NCI-H1105 (cell line): ENCODE measurements at regions not wholly inside any gene's neighbourhood (a gene's known extent, or its start where the extent isn't known, plus 50 kb on each side); places are given as distances from the start of the nearest gene placed in this dataset.
A peak's percentile ranks its signal among the peaks of the same experiment; 100 is the strongest.

Source experiments
- DNase-seq: peaks from one replicate; lab custom pipeline; 2025; lab: John Stamatoyannopoulos, UW

DNA sequence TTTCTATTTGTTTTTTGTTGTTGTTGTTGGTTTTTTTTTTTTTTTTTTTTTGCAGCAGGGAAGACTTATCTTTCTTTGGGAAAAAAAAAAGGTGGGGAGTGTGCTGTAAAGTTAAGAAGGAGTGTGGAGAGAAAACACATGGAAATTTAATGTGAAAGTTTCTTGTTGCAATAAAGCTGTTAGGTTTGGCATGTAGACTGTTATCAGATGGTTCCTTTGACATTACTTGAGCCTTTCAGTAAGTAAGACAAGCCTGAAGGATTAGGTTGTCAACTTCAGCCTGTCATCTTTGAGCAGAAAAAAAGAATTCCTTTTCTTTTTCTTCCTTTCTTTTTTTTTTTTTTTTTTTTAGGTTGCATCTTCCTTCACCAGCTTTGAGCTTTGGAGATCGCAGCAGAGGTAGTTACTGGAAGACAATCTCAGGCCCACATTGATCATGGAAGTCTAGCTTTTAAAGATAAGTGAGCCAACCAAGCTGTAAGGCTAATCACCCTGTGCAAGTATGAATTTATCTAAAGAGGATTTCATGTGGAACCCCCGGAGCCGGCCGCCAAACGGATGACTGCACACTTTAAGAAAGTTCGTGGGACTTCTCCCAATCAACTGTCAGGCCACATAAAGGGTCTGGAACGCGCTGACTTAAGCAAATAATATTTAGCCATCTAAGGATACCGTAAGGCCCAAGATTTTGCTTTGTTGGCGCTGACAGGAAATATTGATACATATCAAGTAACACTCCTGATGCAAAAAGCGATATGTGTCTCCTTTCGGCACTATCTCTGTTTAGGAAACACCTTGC, 1040.1 kb upstream of the NR2F2 start:
- DNase-seq: no peak

GRCh38 chr15:95291898-95292472, 1038.5 kb upstream of the NR2F2 start:
- DNase-seq: peak; percentile 21

DNA sequence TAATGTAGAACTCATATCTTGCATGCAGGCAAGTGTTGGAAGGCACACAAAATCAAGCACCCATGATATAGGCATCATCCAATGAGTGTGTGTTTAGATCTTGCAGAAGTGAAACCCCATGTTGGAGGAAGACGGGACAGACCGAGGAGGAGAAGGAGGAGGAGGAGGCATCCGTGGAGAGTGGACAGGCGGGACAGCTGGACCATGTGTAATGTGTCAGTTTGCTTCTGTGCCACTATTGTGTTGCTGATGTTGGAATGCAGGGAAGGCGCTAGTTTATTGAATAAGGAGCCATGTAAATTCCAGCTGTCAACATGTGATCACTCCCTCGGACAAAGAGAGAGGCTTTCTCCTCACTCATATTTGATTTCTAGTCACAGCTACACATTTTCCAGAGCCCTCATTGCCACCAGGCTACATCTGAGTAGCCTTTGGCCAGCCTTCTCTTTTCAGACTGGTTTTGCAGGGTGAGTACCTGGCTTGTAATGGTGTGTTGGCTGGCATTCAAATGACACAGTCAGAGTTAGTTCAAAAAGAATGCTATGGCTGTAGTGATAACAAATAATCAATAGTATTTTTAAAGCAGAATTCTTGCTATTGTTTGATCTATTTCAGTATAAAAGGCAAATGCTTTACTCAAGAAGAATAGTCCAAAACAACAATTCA, 1037.6 kb upstream of the NR2F2 start:
- no peak for DNase-seq

DNA sequence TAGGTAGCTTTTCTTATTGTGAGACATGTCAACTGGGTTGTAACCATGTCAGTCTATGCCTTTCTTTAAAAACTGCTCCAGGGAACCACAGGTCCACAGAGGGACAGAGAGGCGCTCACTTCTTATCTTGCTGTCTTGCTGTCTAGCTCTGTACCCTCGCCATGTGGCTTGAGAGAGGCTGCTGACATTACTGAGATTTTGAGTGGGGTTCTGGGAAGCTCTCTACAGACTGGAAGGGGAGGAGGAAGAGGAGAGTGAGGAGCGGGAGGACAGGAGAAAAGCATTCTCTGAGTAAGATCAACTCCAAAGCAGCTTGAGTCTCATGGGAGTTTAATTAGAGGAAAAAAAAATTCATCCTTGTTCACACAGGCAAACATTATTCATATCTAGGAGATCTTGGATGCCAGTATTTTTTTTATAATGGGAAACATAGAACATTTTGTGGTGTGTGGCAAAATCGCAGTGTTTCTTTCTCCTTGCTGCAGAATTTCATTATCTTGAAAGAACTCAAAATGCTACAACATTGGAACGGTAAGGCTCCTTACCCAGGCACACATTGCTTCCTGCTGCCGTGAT, 1037.0 kb upstream of the NR2F2 start:
- DNase-seq: no peak

DNA sequence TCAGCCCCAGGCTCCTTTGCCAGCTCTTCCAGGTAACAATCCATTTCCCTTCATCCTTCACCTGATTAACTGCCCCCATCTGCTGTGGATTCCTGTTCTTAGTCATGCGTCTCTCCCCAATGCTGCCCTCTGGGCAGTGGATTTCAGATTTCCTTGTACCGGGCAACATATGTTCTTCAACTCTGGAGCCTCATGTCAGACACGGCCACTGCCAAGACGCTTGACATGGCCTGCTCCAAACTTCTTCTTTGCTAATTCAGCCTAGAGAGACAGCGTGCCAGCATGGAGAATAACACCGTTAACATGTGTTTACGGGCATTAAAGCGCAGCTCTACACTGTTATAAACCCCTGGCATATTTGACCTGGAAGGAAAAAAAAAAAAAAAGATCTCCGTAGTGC, 1035.1 kb upstream of the NR2F2 start:
- DNase-seq: no peak

- peak; percentile 1 for DNase-seq
These were observed 1034.4 kb upstream of the NR2F2 start for GRCh38 chr15:95295896-95296625.

- peak; percentile 60 for DNase-seq
These were observed 1033.9 kb upstream of the NR2F2 start for GRCh38 chr15:95296643-95297042.

DNA sequence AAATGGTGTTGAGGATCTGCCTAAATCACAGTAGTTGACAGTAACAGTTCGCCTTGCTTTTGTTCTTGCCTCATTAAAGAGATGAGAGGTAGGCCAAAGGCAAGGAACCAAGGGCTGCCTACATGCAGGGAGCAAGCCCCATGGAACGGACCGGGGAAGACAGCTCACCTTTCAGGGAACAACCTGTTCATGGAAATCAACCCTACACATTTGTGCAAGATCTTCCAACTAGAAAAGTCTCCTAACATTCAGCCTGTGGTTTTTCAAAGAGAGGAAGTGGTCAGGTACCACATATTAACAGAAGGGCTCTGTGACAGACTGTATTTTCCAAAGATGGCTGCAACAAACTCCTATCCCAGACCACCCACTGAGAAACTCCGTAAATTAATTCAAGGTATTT, 1031.8 kb upstream of the NR2F2 start:
- DNase-seq: no peak

GRCh38 chr15:95300958-95301357, 1029.5 kb upstream of the NR2F2 start:
- DNase-seq: no peak

DNA sequence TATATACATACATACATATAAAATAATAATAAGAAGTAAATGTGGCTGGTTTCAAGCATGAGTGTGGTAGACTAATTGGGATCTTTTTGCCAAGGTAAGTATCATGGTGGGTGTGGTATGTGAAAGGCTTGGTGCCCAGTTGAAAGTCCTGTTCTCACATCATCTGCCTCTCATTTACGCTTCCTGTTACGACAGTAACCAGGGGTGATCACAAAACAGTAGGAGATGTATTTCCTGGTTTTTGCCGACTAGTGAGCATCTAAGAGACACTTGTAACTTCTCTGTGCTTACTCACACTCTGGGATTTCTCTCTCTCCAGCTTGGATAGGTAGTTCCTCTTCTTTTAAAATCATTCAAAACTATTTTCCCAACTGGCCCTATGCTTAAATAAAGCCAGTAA, 1028.3 kb upstream of the NR2F2 start:
- DNase-seq: no peak

DNA sequence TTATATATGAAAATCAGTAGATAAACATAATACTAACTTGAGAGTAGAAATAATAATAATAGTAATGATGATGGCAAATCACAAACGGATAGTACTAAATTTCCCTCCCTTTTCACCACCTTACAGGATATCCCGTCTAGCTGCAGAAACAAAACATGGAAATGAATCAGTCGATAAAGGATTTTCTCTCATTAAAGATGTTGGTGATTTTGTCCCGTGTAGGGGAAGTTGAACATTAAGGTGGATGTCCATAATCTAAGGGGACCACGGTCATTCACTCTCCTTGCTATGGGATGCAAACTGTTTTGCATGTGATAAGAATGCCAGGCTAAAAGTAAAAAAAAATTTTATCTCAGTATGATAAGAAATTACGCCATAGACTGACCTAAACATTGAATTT, 1027.7 kb upstream of the NR2F2 start:
- no peak for DNase-seq

DNA sequence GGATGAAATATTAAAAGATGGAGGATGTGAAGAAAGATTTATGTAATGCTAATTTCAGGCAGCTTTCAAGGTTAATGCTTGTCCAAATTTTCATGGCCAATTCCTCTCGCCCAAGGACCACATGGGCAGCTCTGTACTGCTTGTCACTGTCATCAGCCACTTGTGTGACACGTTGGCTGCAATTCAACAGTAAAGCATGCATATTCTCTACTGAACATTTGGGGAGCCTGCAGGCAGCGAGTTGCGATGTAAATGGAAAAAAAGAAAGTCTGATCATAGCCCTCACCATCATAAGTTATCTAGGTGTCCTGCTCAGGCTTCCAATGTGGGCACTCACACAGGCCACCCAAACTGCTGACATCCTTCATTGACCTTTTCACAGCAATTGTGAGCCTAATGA, 1026.8 kb upstream of the NR2F2 start:
- no peak for DNase-seq

DNA sequence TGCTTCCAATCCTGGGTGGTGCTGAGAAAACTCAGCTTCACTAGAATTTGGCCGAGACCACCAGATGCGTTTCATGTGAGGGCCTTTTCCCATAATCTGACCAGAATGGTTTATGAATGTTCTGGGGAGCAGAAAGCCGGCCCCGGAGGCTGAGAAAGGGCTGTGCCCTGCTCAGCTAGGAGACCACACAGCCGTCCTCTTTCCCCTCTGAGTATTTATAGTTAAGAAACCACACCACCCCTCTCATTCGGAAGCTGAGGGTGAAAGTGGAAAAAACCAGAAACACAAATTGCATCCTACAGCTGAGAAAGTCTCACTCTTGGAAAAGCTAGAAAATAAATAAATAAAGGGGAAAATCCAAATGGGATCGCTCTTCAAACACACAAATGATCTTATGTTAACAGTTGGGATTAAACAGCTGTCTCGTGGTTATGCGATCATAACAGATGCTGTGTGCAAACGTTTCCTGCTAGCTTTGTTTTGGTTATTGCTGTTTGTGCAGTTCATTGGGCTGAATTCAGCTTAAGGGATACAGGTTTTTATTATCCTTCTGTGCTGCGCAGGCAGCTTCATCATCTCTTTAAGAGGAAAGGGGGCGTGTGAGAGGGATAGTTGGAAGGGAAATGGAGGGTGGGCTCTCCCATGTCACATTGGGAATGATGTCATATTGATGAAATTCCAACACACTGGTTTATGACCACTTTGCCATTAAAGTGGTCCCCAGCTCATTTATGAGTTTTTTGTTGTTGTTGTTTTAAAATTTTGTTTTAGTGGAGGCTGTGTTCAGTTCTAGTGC, 1026.2 kb upstream of the NR2F2 start:
- DNase-seq: no peak

DNA sequence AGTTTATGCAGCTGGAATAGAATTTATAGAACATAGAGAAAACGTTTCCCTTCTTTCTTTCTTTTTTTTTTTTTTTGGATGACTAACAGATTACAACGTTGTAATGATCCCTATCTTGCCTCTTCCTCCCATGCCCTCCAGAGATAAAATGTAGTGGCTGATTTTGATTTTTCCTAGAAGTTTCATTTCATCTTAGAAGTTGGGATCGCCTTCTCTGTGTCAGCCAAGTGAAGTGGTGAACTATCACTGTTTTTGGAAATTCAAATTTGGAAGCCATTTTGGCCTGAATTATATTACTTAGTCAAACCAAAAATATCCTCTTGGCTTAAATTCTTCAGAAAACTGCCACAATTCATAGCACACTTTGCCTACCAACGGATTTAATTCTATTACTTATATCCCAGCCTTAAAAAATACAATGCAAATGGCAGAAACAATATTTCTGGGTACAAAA, 1025.5 kb upstream of the NR2F2 start:
- no peak for DNase-seq

GRCh38 chr15:95307115-95307514, 1023.4 kb upstream of the NR2F2 start:
- DNase-seq: no peak

- DNase-seq: no peak
These were observed 1011.3 kb upstream of the NR2F2 start for GRCh38 chr15:95319242-95319641.

DNA sequence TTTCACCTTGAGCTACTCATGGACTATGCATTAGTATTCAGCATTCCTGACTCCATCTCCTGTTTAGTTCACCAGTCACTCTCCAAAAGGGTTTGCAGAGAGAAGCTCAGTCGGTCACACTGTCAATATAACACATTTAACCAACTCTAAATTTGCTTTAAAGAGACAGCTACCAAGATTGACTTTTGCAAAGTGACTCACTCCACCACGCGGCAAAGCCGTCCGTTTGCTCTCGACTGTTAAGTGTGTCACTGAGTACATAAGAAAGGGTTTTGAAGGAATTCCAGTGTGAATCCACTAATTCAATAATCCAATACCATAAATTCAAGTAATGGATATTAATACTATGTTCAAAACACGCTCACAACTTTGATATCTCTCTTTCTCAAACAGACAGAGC, 1006.7 kb upstream of the NR2F2 start:
- no peak for DNase-seq

DNA sequence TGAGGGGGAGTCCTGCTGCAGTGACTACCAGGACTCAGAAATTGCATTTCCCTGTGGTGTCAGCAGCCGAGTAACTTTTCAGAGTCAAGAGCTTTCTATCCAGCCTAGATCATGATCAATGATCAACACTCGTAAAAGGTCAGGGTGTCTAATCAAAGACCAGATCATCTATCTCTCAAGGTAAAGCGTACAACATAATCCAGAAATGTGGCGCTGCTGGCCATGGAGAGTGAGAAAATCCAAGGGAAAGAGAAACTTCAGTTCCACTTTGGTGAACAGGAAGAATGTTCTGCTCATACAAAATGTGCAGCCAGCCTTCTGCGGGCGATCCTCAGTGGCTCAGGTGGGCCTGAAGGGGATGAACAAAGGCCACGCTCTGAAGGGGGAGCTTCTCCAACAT, 1005.8 kb upstream of the NR2F2 start:
- no peak for DNase-seq

- no peak for DNase-seq
These were observed 1004.6 kb upstream of the NR2F2 start for GRCh38 chr15:95325763-95326404.

GRCh38 chr15:95326431-95327182, 1003.9 kb upstream of the NR2F2 start:
- DNase-seq: no peak
